Large intestine (tissue), 3 donors: ENCODE measurements at regions not wholly inside any gene's neighbourhood (a gene's known extent, or its start where the extent isn't known, plus 50 kb on each side); places are given as distances from the start of the nearest gene placed in this dataset.
A peak's percentile ranks its signal among the peaks of the same experiment; 100 is the strongest.

Source experiments
- DNase-seq, 2 donors: peaks; one replicate each; pipeline versions ENCODE4 v3.0.0 to v3.0.0-alpha.2; 2013
- H3K27ac ChIP-seq: one replicate; pipeline ENCODE4 v1.5.1; 2013; ENCODE audit warnings: low read length
- H3K27me3 ChIP-seq: 2 replicates; pipeline ENCODE4 v1.6.1; 2013; ENCODE audit warnings: low read length; ENCODE audit not compliant: control insufficient read depth, insufficient read depth
- H3K36me3 ChIP-seq: 2 replicates; pipeline ENCODE4 v1.6.1; 2013; ENCODE audit warnings: low read length; ENCODE audit not compliant: control insufficient read depth, insufficient read depth
- H3K4me1 ChIP-seq: one replicate; pipeline ENCODE4 v1.6.1; 2013; ENCODE audit warnings: low read length; ENCODE audit not compliant: control insufficient read depth, insufficient read depth
- H3K4me3 ChIP-seq: one replicate; pipeline ENCODE4 v1.5.1; 2013; ENCODE audit warnings: low read length
- H3K9me3 ChIP-seq: one replicate; pipeline ENCODE4 v1.6.1; 2013; ENCODE audit warnings: mild to moderate bottlenecking, low read depth, low read length, moderate library complexity; ENCODE audit not compliant: control insufficient read depth
- WGBS: methylation state at CpG from one replicate; pipeline ENCODE4 v1.1.5; 2013; ENCODE audit warnings: low lambda C conversion rate; ENCODE audit not compliant: insufficient coverage; 5-methylcytosine and 5-hydroxymethylcytosine counted together

DNA sequence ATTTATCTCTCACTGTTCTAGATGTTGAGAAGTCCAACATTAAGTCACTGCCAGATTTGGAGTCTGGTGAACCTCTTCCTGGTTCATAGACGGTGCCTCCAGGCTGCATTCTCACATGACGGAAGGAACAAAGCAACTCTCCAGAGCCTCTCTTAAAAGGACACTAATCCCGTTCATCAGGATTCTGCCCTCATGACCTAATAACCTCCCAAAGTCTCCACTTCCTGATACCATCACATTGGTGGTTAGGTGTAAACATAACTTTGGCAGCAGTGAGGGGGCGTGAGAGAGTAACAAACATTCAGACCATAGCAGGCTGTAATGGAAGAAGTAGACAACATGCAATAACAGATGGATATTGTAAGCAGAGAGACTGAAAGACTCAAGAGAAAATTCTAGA, 388.6 kb downstream of the PDHA2 start:
- Histone ChIP-seq H3K27ac (no peak overlapping the region), H3K36me3 (no peaks in the 10 kb centered on the region), H3K27me3 (no peaks in the 10 kb centered on the region), H3K4me1 (no peaks in the 10 kb centered on the region), H3K9me3 (peaks cover 3% of the 10 kb centered on the region), H3K4me3 (no peak overlapping the region)
- DNase-seq, result no peak
- no CpG with 5 or more reads among the region's 4 CpGs for WGBS

DNA sequence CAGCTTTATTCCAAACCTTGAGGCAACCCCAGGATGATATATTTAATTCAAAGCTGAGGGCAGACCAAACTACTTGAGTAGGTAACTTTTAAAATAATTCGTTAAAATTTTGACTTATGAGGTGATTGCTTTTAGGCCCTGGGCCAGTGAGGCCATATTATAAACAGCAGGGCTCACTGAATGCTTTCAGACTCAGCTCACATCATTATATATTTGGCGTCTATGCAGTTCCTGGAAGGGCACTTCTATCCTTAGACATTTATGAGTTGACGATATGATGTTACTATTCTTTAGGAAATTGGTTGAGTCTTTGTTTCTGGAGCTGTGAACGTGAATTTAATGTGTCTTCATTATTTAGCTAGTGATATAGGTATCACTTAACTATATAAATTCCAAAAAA, 400.1 kb downstream of the PDHA2 start:
- Histone ChIP-seq H3K4me3 (no peak overlapping the region), H3K4me1 (no peaks in the 10 kb centered on the region), H3K36me3 (no peaks in the 10 kb centered on the region), H3K27ac (no peak overlapping the region), H3K27me3 (no peaks in the 10 kb centered on the region), H3K9me3 (peaks cover 7% of the 10 kb centered on the region)
- DNase-seq, result no peak
- WGBS, result no CpG with 5 or more reads among the region's 4 CpGs

DNA sequence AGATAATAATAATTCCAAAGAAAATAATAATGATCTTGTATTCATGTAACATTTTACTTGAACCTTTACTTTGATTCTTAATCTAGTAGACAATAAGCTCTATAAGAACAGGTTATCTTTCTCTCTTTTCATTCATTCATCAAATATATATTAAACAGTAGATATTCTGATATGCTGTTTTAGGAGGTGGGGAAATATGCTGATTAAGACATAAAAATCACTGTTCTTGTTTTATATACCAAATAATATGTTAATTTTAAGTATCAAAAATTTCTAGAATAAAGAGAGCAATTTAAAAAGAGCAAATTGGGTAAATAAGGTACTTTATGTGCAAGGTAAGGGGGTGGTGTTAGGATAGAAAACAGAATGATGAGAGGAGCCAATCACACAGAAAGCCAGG, 401.9 kb downstream of the PDHA2 start:
- Histone ChIP-seq H3K4me1 (no peaks in the 10 kb centered on the region), H3K27ac (no peak overlapping the region)
- DNase-seq, result no peak

DNA sequence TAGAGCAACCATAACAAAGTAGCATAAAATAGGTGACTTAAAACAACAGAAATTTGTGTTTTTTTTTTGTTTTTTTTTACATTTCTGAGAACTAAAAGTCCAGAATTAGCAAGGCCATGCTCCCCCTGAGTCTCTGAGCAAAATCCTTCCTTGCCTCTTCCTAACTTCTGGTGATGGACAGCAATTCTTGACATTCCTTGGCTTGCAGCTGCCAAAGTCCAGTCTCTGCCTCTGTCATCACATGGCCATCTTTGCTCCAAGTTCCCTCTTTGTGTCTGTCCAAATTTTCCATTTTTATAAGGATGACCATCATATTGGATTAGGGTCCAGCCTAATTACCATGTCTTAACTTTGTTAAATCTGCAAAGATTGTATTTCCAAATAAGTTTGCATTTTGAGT, 407.2 kb downstream of the PDHA2 start:
- no peak for DNase-seq
- H3K36me3 ChIP-seq, result no peaks in the 10 kb centered on the region
- H3K27me3 ChIP-seq, result no peaks in the 10 kb centered on the region
- H3K27ac ChIP-seq, result no peak overlapping the region
- no peaks in the 10 kb centered on the region for H3K9me3 ChIP-seq
- H3K4me3 ChIP-seq, result no peak overlapping the region
- no peaks in the 10 kb centered on the region for H3K4me1 ChIP-seq

More for the DNA sequence above, 401.9 kb downstream of the PDHA2 start:
- Histone ChIP-seq H3K9me3 (peaks cover 7% of the 10 kb centered on the region), H3K27me3 (no peaks in the 10 kb centered on the region), H3K4me3 (no peak overlapping the region), H3K36me3 (no peaks in the 10 kb centered on the region)

DNA sequence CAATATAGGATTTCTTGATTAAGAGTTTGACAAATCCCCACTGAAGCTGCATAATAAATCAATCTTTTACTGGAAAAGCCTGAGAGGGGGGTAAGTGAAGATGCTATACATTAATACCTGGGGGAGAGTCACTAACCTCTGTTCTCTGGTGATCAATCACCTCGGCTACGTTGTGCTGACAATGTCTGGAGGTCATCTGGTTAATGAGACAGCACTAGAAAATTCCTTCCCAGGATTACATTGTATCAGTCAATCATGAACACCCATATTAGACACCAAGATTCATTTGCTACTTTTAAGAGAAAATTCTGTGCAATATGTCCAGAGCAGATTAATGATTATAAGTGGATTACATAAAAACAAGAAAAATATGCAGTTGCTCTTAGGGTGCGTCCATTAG, 408.3 kb downstream of the PDHA2 start:
- Histone ChIP-seq H3K27me3 (no peaks in the 10 kb centered on the region), H3K4me3 (no peak overlapping the region), H3K4me1 (no peaks in the 10 kb centered on the region), H3K9me3 (no peaks in the 10 kb centered on the region), H3K27ac (no peak overlapping the region), H3K36me3 (no peaks in the 10 kb centered on the region)
- DNase-seq, result no peak
- no CpG with 5 or more reads among the region's 3 CpGs for WGBS

DNA sequence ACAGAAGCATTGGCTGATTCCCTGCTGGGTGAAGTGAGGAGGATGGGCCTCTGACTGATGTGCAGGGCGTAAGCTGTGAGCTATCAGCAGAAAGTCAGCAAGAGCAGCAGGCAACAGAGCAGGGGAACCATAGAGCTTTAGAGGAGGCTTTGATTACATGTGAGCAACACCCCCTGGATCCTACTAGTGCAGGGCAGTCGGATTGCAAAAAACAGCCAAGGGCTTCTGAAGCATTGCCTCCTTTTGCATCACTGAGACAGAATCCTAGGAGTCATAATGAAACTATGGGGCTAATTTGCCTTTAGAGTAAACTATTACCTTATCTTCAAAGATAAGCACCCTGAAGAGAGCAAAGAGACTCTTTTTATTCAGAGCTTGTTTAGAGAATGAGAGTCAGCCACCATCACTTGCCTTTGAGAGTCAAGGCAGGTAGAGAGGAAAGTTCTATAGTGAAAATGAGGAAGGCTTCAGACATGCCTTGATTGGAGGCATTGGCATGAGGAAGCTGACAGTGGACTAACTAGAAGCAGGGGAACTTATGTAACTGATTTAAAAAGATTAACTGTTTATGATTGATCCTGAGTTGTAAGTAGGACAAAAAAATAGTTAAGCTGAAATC, 420.3 kb downstream of the PDHA2 start:
- Histone ChIP-seq H3K4me3 (no peak overlapping the region), H3K36me3 (no peaks in the 10 kb centered on the region), H3K27ac (no peak overlapping the region), H3K27me3 (no peaks in the 10 kb centered on the region), H3K9me3 (no peaks in the 10 kb centered on the region), H3K4me1 (no peaks in the 10 kb centered on the region)
- DNase-seq, result peak in 1 of 2 donors; percentile 32
- no CpG with 5 or more reads among the region's 2 CpGs for WGBS

DNA sequence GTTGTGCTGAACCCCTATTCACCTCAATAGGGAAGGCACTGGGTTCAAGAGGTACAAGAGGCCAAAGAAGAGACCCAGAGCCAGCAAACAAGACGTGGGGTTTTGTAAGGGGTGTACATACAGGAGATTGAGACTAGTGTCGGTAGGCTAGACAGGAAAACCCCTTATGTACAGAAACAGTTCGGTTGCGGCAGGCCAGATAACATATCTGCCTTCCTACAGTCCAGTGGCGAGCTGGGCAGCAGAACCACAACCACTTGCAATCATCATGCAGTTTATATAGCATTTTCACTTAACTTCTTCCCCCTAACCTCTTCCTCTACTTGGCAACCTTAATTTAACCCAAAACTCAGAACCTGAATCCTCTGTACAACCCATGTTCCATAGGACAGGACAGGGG, 422.2 kb downstream of the PDHA2 start:
- no CpG with 5 or more reads among the region's 5 CpGs for WGBS
- Histone ChIP-seq H3K9me3 (peaks cover 6% of the 10 kb centered on the region), H3K27ac (no peak overlapping the region), H3K27me3 (no peaks in the 10 kb centered on the region), H3K36me3 (no peaks in the 10 kb centered on the region), H3K4me1 (no peaks in the 10 kb centered on the region), H3K4me3 (no peak overlapping the region)
- DNase-seq, result no peak

DNA sequence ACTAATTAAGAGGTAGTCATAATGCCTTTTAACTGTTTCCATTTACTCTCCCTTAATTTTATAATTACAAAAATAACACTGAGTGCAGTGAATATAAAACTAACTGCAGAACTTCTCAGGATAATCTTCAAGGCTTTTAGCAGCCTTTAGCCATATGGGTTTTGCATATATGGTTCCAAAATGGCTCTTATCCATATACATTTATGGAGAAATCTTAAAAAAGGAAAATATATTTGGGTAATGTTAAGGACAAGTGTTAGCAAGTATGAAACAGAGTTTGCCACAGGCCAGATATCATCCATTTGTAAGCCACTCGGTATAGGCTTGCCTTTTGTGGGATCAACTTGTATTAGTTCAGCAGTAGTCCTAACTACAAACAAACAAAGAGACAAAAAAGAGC, 423.4 kb downstream of the PDHA2 start:
- Histone ChIP-seq H3K27me3 (no peaks in the 10 kb centered on the region), H3K27ac (no peak overlapping the region), H3K4me3 (no peak overlapping the region), H3K9me3 (peaks cover 6% of the 10 kb centered on the region), H3K4me1 (no peaks in the 10 kb centered on the region), H3K36me3 (no peaks in the 10 kb centered on the region)
- no peak for DNase-seq
- WGBS, result no CpG with 5 or more reads among the region's 1 CpG

DNA sequence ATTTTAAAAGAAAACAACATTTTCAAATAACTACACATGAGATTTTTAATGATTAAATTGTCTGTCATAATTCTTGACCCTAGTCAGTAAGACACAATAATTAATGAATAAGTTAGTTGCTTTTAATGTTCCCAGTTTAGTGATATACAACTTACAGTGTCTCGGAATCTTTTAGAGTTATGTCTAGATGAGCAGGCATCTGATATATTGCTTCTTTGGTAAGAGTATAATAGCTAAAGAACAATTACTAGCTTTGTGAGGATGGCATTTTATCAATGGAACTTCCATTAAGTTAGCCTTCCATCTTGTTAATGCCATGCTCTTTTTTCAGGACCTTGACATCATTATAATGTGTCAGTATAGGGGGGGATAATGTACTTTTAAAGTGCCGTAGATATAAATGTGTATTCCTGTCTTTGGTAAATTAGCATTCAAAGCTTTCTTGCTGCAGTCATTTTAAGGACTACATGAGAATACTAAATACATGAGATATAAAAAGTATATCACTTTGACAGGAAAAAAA, 425.1 kb downstream of the PDHA2 start:
- WGBS, result 94% methylated on average over 2 of the region's 2 CpGs
- Histone ChIP-seq H3K9me3 (peaks cover 6% of the 10 kb centered on the region), H3K36me3 (no peaks in the 10 kb centered on the region), H3K4me1 (no peaks in the 10 kb centered on the region), H3K4me3 (no peak overlapping the region), H3K27me3 (no peaks in the 10 kb centered on the region), H3K27ac (no peak overlapping the region)
- no peak for DNase-seq

DNA sequence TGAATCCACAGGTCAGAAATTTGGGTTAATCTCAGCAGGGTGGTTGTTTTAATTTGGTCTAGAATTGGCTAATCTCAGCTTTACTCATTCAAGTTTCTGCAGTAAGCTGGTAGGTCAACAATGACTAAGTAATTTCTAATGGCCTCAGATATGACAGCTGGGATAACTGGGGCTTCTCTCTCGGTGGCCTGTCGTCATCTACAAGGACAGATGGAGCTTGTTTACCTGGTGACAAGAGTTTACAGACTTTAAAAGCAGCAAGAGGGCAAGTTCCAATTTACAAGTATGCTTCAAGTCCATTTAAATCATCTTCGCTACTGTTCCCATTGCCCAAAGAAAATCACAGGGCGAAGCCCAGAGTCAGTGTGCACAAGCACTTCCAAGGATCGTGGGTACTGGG, 453.9 kb downstream of the PDHA2 start:
- no peak for DNase-seq
- WGBS, result no CpG with 5 or more reads among the region's 5 CpGs
- H3K36me3 ChIP-seq, result no peaks in the 10 kb centered on the region
- H3K4me1 ChIP-seq, result no peaks in the 10 kb centered on the region
- no peaks in the 10 kb centered on the region for H3K9me3 ChIP-seq
- no peak overlapping the region for H3K4me3 ChIP-seq
- no peaks in the 10 kb centered on the region for H3K27me3 ChIP-seq
- no peak overlapping the region for H3K27ac ChIP-seq

DNA sequence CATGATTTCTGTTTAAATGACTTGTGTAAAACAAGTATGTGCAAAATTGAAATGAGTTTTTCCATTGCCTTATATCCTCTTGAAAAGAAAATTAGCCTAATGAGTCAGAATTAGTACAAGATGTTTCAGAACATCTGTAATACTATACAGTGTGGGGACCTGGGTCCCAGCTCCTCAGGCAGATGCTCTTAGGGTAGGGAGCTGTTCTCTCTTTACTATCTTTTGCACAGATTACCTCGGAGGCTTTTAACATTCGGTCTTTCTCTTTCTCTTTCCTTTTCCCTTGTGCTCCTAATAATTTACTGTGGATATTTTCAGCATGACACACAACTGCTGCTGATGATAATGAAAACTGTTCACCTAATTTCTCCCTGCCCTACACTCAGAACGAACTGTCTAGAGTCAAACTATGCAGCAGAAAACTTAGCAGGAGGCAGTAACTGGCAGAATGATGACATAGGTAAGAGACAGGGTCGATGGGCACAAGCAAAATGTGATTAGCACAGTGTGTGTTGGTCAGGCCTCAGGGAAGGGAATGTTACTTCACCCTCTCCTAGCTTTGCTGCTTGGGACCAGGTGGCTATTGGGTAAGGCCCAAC, 455.3 kb downstream of the PDHA2 start:
- H3K4me1 ChIP-seq, result no peaks in the 10 kb centered on the region
- H3K27me3 ChIP-seq, result no peaks in the 10 kb centered on the region
- 17% methylated on average over 1 of the region's 4 CpGs for WGBS
- no peak for DNase-seq
- H3K9me3 ChIP-seq, result no peaks in the 10 kb centered on the region
- no peaks in the 10 kb centered on the region for H3K36me3 ChIP-seq
- H3K27ac ChIP-seq, result no peak overlapping the region
- no peak overlapping the region for H3K4me3 ChIP-seq
